H1 (cell line): ENCODE measurements at regions not wholly inside any gene's neighbourhood (a gene's known extent, or its start where the extent isn't known, plus 50 kb on each side); places are given as distances from the start of the nearest gene placed in this dataset.

Experiments
- CHD1 ChIP-seq: IDR thresholded peaks from 2 replicates; pipeline ENCODE4 v1.6.1; 2012; ENCODE audit warnings: low read depth, low read length, improper control_type of control experiment
- CTCF ChIP-seq, 3 experiments: IDR thresholded peaks; 1 replicate in 2 of 3; 2 replicates in 1 of 3; pipeline versions ENCODE4 v1.5.1 to v1.6.1; 2011; ENCODE audit warnings: low read length in 3 of 3, mild to moderate bottlenecking in 3 of 3, inconsistent platforms in 2 of 3, low read depth in 1 of 3, moderate library complexity in 1 of 3; ENCODE audit not compliant: insufficient read depth in 1 of 3; ENCODE audit errors: control extremely low read depth in 1 of 3
- YY1 ChIP-seq: IDR thresholded peaks from 2 replicates; pipeline ENCODE4 v1.6.1; 2011; ENCODE audit warnings: low read depth, mild to moderate bottlenecking, low read length

GRCh38 chr1:104459886-104460285 is 710.2 kb downstream of the AMY1C start (continued):
- TF ChIP-seq CTCF (IDR thresholded peaks at IDR 0.05; ENCODE audit: control extremely low read depth in 1 of 3, insufficient read depth in 1 of 3, low read depth in 1 of 3, low read length in 3 of 3) (no peak), CHD1 (no peak), YY1 (no peak)
